Upper lobe of left lung (tissue), 4 donors: ENCODE measurements at regions not wholly inside any gene's neighbourhood (a gene's known extent, or its start where the extent isn't known, plus 50 kb on each side); places are given as distances from the start of the nearest gene placed in this dataset.

Experiments used
- CTCF ChIP-seq, 6 experiments: fragments of 450-650 bp in 4 of 6; fragments of 200-600 bp in 2 of 6; sonication (generic) in 2 of 6; IDR thresholded peaks; one replicate each; pipeline ENCODE4 v1.5.1; 2016 to 2019; ENCODE audit warnings: antibody characterized with exemption in 6 of 6
- EP300 ChIP-seq, 4 donors: sonication (generic); formaldehyde crosslinking; IDR thresholded peaks; one replicate each; pipeline ENCODE4 v1.5.1; 2017; ENCODE audit warnings: antibody characterized with exemption in 4 of 4, control low read depth in 2 of 4
- POLR2A ChIP-seq, 4 donors: fragments of 450-650 bp; IDR thresholded peaks; one replicate each; pipeline ENCODE4 v1.5.1; 2016 to 2017; ENCODE audit warnings: antibody characterized with exemption in 4 of 4, mild to moderate bottlenecking in 2 of 4

- TF ChIP-seq CTCF (IDR thresholded peaks at IDR 0.05) = no peak
- TF ChIP-seq EP300 (IDR thresholded peaks at IDR 0.05) = no peak
- no peak for TF ChIP-seq POLR2A (IDR thresholded peaks at IDR 0.05)
Observed at GRCh38 chrX:38937400-38937799, 136.1 kb downstream of the MID1IP1 start.
